ENCODE measurements at regions not wholly inside any gene's neighbourhood (a gene's known extent, or its start where the extent isn't known, plus 50 kb on each side); places are given as distances from the start of the nearest gene placed in this dataset.

GRCh38 chr5:54829676-54830535 is 155.5 kb downstream of the ESM1 start:
- TF ChIP-seq CTCF (conservative IDR thresholded peaks at IDR 0.05; ENCODE audit: low read depth in 2 of 2): no peak
- no peak for TF ChIP-seq EZH2 (IDR thresholded peaks at IDR 0.05; ENCODE audit: low read depth, unreplicated experiment)
- TF ChIP-seq EZH2phosphoT487 (IDR thresholded peaks at IDR 0.05; ENCODE audit: unreplicated experiment): no peak
- TF ChIP-seq ZNF331 (CRISPR knock-in tag; IDR thresholded peaks at IDR 0.05; ENCODE audit: low read depth): no peak
- no peak for TF ChIP-seq POLR2AphosphoS5 (IDR thresholded peaks at IDR 0.05; ENCODE audit: low read depth)
- TF ChIP-seq STAT1 (IDR thresholded peaks at IDR 0.05; ENCODE audit: unreplicated experiment): no peak
- TF ChIP-seq REST (IDR thresholded peaks at IDR 0.05; ENCODE audit: unreplicated experiment): no peak
- no peak for TF ChIP-seq ETS1 (IDR thresholded peaks at IDR 0.05)
- TF ChIP-seq ZNF114 (CRISPR knock-in tag; IDR thresholded peaks at IDR 0.05): no peak
- TF ChIP-seq JUNB (IDR thresholded peaks at IDR 0.05; ENCODE audit: unreplicated experiment): no peak
- TF ChIP-seq ZNF462 (CRISPR knock-in tag; IDR thresholded peaks at IDR 0.05): no peak
- no peak for TF ChIP-seq CREB1 (CRISPR knock-in tag; IDR thresholded peaks at IDR 0.05; ENCODE audit: low read depth)

Measured in GM23338 (cell line).